ENCODE measurements at regions not wholly inside any gene's neighbourhood (a gene's known extent, or its start where the extent isn't known, plus 50 kb on each side); places are given as distances from the start of the nearest gene placed in this dataset.

GRCh38 chr3:190252080-190252479, 70.2 kb downstream of the CLDN1 start:
- DNase-seq: peak; percentile 22

GRCh38 chr3:190249414-190249813, 72.8 kb downstream of the CLDN1 start:
- no peak for DNase-seq

- no peak for DNase-seq
Observed at GRCh38 chr3:190242147-190242546, 80.1 kb downstream of the CLDN1 start.

- DNase-seq: no peak
Observed at GRCh38 chr3:190239325-190239724, 82.9 kb downstream of the CLDN1 start.

- DNase-seq: no peak
Observed at GRCh38 chr3:190238871-190239270, 83.4 kb downstream of the CLDN1 start.

- no peak for DNase-seq
Observed at GRCh38 chr3:190234621-190235020, 87.6 kb downstream of the CLDN1 start.

GRCh38 chr3:190229632-190230424, 92.4 kb downstream of the CLDN1 start:
- peak; percentile 52 for DNase-seq

- no peak for DNase-seq
Observed at GRCh38 chr3:190227064-190227463, 95.2 kb downstream of the CLDN1 start.

GRCh38 chr3:190224863-190225692, 97.2 kb downstream of the CLDN1 start:
- DNase-seq: peak; percentile 32

GRCh38 chr3:190224456-190224855, 97.8 kb downstream of the CLDN1 start:
- DNase-seq: peak; percentile 10

GRCh38 chr3:190222916-190223315, 99.3 kb downstream of the CLDN1 start:
- DNase-seq: no peak

- no peak for DNase-seq
Observed at GRCh38 chr3:190222360-190222759, 99.9 kb downstream of the CLDN1 start.

GRCh38 chr3:190220362-190220761, 99.7 kb upstream of the P3H2 start:
- DNase-seq: no peak

- peak; percentile 34 for DNase-seq
Observed at GRCh38 chr3:190217081-190217480, 96.4 kb upstream of the P3H2 start.

GRCh38 chr3:190213727-190214126, 93.0 kb upstream of the P3H2 start:
- no peak for DNase-seq

GRCh38 chr3:190210608-190211007, 89.9 kb upstream of the P3H2 start:
- DNase-seq: no peak

GRCh38 chr3:190209533-190209932, 88.8 kb upstream of the P3H2 start:
- no peak for DNase-seq

- DNase-seq: no peak
Observed at GRCh38 chr3:190208196-190208595, 87.5 kb upstream of the P3H2 start.

- DNase-seq: peak; percentile 84
Observed at GRCh38 chr3:190205739-190206138, 85.0 kb upstream of the P3H2 start.

GRCh38 chr3:190204200-190204599, 83.5 kb upstream of the P3H2 start:
- no peak for DNase-seq

- DNase-seq: no peak
Observed at GRCh38 chr3:190197346-190197763, 76.7 kb upstream of the P3H2 start.

GRCh38 chr3:190194506-190194905, 73.8 kb upstream of the P3H2 start:
- DNase-seq: no peak

- DNase-seq: peak; percentile 48
Observed at GRCh38 chr3:190193210-190193609, 72.5 kb upstream of the P3H2 start.

- peak; percentile 15 for DNase-seq
Observed at GRCh38 chr3:190192739-190193138, 72.0 kb upstream of the P3H2 start.

Measured in fibroblast of skin of right biceps (primary cell).